Left ventricle myocardium inferior (tissue), 1 donor: ENCODE measurements at regions not wholly inside any gene's neighbourhood (a gene's known extent, or its start where the extent isn't known, plus 50 kb on each side); places are given as distances from the start of the nearest gene placed in this dataset.

Experiments
- DNase-seq: peaks from one replicate; pipeline ENCODE4 v3.0.0-alpha.2; 2020
- H3K27ac ChIP-seq: fragments of 200-600 bp; replicated peaks from 2 replicates; pipeline ENCODE4 v1.8.0; 2021
- H3K27me3 ChIP-seq: fragments of 200-600 bp; 2 replicates; pipeline ENCODE4 v1.8.0; 2021; ENCODE audit warnings: low read depth
- H3K36me3 ChIP-seq: fragments of 200-600 bp; 2 replicates; pipeline ENCODE4 v1.8.0; 2021
- H3K4me1 ChIP-seq: fragments of 200-600 bp; 2 replicates; pipeline ENCODE4 v1.8.0; 2021
- H3K4me3 ChIP-seq: fragments of 200-600 bp; 2 replicates; pipeline ENCODE4 v1.8.0; 2021; ENCODE audit warnings: mild to moderate bottlenecking, moderate library complexity
- H3K9me3 ChIP-seq: fragments of 200-600 bp; replicated peaks from 2 replicates; pipeline ENCODE4 v1.8.0; 2021
- CTCF ChIP-seq: fragments of 200-600 bp; IDR thresholded peaks from 2 replicates; pipeline ENCODE4 v1.8.0; 2021; ENCODE audit warnings: antibody characterized with exemption, mild to moderate bottlenecking, borderline replicate concordance
- intact Hi-C: fragments of 100-400 bp; cut with micrococcal nuclease; formaldehyde crosslinking; loops from one replicate; pipeline ENCODE4 v1.11.0; 2022
- donor health status: DM: no; HTN: yes; CAD: no; lungs with severe emphysema.

GRCh38 chr20:24256307-24256706 lies 213.1 kb upstream of the SYNDIG1 start:
- TF ChIP-seq CTCF = no peak
- Histone ChIP-seq H3K4me1 (no peaks in the 10 kb centered on the region), H3K9me3 (no peaks in the 10 kb centered on the region), H3K4me3 (no peak overlapping the region), H3K27me3 (peaks cover 15% of the 10 kb centered on the region), H3K36me3 (no peaks in the 10 kb centered on the region), H3K27ac (no peak overlapping the region)
- intact Hi-C loops = no loop called here
- DNase-seq = no peak

- no peaks in the 10 kb centered on the region for H3K9me3 ChIP-seq
- no peak for DNase-seq
- H3K27me3 ChIP-seq = no peaks in the 10 kb centered on the region
- intact Hi-C loops = no loop called here
- no peaks in the 10 kb centered on the region for H3K36me3 ChIP-seq
- no peak overlapping the region for H3K4me3 ChIP-seq
- H3K27ac ChIP-seq = no peak overlapping the region
- no peaks in the 10 kb centered on the region for H3K4me1 ChIP-seq
- TF ChIP-seq CTCF = no peak
These were observed 214.9 kb upstream of the SYNDIG1 start for GRCh38 chr20:24254480-24254879.

GRCh38 chr20:24253321-24253720 lies 216.1 kb upstream of the SYNDIG1 start:
- H3K4me3 ChIP-seq = no peak overlapping the region
- DNase-seq = no peak
- intact Hi-C loops = no loop called here
- H3K27ac ChIP-seq = no peak overlapping the region
- no peak for TF ChIP-seq CTCF
- H3K36me3 ChIP-seq = no peaks in the 10 kb centered on the region
- peaks cover 8% of the 10 kb centered on the region for H3K27me3 ChIP-seq
- H3K9me3 ChIP-seq = no peaks in the 10 kb centered on the region
- no peaks in the 10 kb centered on the region for H3K4me1 ChIP-seq

GRCh38 chr20:24245094-24245493 lies 224.3 kb upstream of the SYNDIG1 start:
- no peak for TF ChIP-seq CTCF
- H3K4me1 ChIP-seq = no peaks in the 10 kb centered on the region
- no peak for DNase-seq
- no peak overlapping the region for H3K27ac ChIP-seq
- intact Hi-C loops = no loop called here
- no peaks in the 10 kb centered on the region for H3K36me3 ChIP-seq
- H3K9me3 ChIP-seq = no peaks in the 10 kb centered on the region
- H3K4me3 ChIP-seq = no peak overlapping the region
- peaks cover 65% of the 10 kb centered on the region for H3K27me3 ChIP-seq

- H3K27me3 ChIP-seq = peaks cover 71% of the 10 kb centered on the region
- no peak overlapping the region for H3K27ac ChIP-seq
- no peak for DNase-seq
- H3K4me3 ChIP-seq = no peak overlapping the region
- H3K4me1 ChIP-seq = no peaks in the 10 kb centered on the region
- no peak for TF ChIP-seq CTCF
- no peaks in the 10 kb centered on the region for H3K36me3 ChIP-seq
- no peaks in the 10 kb centered on the region for H3K9me3 ChIP-seq
- intact Hi-C loops = no loop called here
These were observed 226.7 kb upstream of the SYNDIG1 start for GRCh38 chr20:24242763-24243162.

GRCh38 chr20:24241466-24241865 lies 228.0 kb upstream of the SYNDIG1 start:
- Histone ChIP-seq H3K4me1 (no peaks in the 10 kb centered on the region), H3K4me3 (no peak overlapping the region), H3K27me3 (peaks cover 61% of the 10 kb centered on the region), H3K27ac (no peak overlapping the region), H3K9me3 (no peaks in the 10 kb centered on the region), H3K36me3 (no peaks in the 10 kb centered on the region)
- no peak for TF ChIP-seq CTCF
- no peak for DNase-seq
- intact Hi-C loops = no loop called here
